Thymus (tissue), 11 donors: ENCODE measurements at regions not wholly inside any gene's neighbourhood (a gene's known extent, or its start where the extent isn't known, plus 50 kb on each side); places are given as distances from the start of the nearest gene placed in this dataset.

Experiments used
- DNase-seq, 9 donors: peaks; one replicate each; pipeline ENCODE4 v3.0.0-alpha.2; 2013; ENCODE audit warnings: low spot score in 9 of 9, low read depth in 6 of 9, missing footprints in 1 of 9
- H3K27ac ChIP-seq, 2 donors: one replicate each; pipeline ENCODE4 v1.5.1; 2013; ENCODE audit warnings: control low read depth in 1 of 2, low read depth in 1 of 2, low read length in 1 of 2, mild to moderate bottlenecking in 1 of 2, moderate library complexity in 1 of 2
- H3K27me3 ChIP-seq, 2 donors: one replicate each; pipeline ENCODE4 v1.5.1; 2013; ENCODE audit warnings: low read length in 1 of 2; ENCODE audit not compliant: control insufficient read depth in 2 of 2, insufficient read depth in 1 of 2
- H3K36me3 ChIP-seq, 2 donors: one replicate each; pipeline ENCODE4 v1.5.1; 2013; ENCODE audit warnings: low read length in 1 of 2, mild to moderate bottlenecking in 1 of 2, moderate library complexity in 1 of 2; ENCODE audit not compliant: control insufficient read depth in 2 of 2, insufficient read depth in 2 of 2
- H3K4me1 ChIP-seq, 2 donors: one replicate each; pipeline ENCODE4 v1.5.1; 2013; ENCODE audit warnings: low read length in 2 of 2; ENCODE audit not compliant: control insufficient read depth in 2 of 2, insufficient read depth in 2 of 2
- H3K4me3 ChIP-seq, 2 donors: one replicate each; pipeline ENCODE4 v1.5.1; 2013; ENCODE audit warnings: low read length in 2 of 2, control low read depth in 1 of 2, mild to moderate bottlenecking in 1 of 2
- H3K9me3 ChIP-seq, 2 donors: one replicate each; pipeline ENCODE4 v1.5.1; 2013; ENCODE audit warnings: low read length in 1 of 2, mild to moderate bottlenecking in 1 of 2; ENCODE audit not compliant: control insufficient read depth in 2 of 2, insufficient read depth in 1 of 2
- WGBS: extraction: QIAGEN DNeasy Blood & Tissue Kit; methylation state at CpG from one replicate; pipeline ENCODE4 v1.1.7; 2013; 5-methylcytosine and 5-hydroxymethylcytosine counted together
- donor health status: healthy.

DNA sequence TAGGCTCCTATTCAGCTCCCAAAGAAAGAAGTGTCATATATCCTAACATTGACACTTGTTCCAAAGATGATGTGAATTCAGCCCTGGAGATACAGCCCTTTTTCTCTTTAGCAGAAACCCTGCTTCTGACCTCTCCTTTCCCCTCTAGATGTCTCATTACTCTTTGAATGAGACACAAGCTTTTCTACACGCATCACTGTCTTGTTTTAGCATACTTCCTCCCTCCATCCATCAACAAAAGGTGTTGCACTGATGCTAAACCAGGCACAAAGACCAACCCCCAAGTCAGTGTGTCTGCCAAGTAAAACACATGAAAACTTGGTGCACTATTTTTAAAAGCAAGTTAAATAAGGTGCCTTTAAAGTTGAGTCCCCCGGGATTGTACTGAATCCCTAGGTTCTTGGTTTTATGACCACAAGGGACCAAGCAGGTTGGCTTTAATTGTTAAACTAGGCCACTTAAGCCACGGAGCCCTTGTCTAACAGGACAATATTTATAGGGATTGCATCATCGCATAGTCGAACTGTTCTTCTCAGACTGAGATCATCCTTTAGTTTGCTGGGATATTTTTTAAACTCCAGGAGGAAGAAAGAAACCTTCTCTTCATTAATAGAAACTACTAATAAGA lies 101.0 kb upstream of the GUCA2B start:
- H3K27ac ChIP-seq: no peak overlapping the region
- WGBS: 83% methylated on average over 5 of the region's 5 CpGs
- no peaks in the 10 kb centered on the region for H3K9me3 ChIP-seq
- peaks cover 0 to 6% of the 10 kb centered on the region in 2 donors for H3K27me3 ChIP-seq
- no peak for DNase-seq
- H3K36me3 ChIP-seq: no peaks in the 10 kb centered on the region
- no peak overlapping the region for H3K4me3 ChIP-seq
- H3K4me1 ChIP-seq: no peaks in the 10 kb centered on the region

DNA sequence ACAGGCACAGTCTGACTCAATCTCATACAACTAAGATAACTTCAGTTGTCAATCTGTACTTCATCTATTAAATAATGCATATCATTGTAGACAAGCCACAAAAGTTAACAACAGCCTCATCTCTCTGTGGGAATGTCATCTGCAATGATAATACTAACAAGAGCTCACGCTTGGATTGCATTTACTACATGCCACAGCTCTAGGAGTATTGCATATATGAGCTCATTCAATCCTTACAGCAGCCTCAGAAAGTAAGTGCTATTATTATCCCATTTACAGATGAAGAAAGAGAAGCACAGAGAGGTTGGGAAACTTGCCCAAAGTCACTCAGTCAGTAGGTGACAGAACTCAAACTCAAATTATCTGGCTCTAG lies 105.7 kb upstream of the GUCA2B start:
- H3K36me3 ChIP-seq: no peaks in the 10 kb centered on the region
- no peak overlapping the region for H3K27ac ChIP-seq
- 89% methylated on average over 1 of the region's 1 CpG for WGBS

DNA sequence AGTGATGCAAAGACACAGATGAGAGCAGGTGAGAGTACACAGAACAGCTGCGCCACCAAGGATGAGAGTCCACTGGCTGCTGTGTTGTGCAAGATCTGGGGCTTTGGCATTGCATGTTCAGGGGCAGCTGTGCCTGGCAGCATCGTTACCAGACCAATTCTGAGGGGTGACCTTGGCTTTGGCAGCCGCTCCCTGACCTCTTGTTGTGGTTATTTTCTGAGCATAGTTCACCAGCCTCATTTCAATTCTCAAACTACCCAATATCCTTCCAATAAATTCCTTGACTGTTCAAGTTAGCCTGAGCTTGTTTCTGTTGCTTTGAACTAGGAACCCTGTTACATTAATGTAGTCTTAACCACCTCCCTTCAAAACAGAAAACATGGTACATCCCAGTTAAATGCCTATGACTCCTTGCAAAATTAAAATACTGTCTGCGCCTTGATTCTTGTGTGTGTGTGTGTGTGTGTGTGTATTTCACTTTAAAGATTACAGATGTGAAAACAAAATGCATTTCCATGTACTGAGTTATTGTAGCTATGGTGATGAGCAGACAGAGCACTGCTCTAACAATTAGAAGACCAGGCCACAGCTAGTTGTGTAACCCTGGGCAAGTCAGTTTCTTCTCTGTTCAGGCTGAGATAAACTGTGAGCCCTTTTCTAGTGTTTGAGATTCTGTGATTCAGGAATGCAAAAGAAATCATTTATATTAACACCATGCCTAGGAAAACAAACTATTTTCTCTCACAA lies 106.3 kb upstream of the GUCA2B start:
- no peaks in the 10 kb centered on the region for H3K9me3 ChIP-seq
- peaks cover 0 to 6% of the 10 kb centered on the region in 2 donors for H3K27me3 ChIP-seq
- 98% methylated on average over 4 of the region's 4 CpGs for WGBS
- DNase-seq: no peak
- no peak overlapping the region for H3K27ac ChIP-seq
- H3K4me3 ChIP-seq: no peak overlapping the region
- no peaks in the 10 kb centered on the region for H3K36me3 ChIP-seq
- no peaks in the 10 kb centered on the region for H3K4me1 ChIP-seq

More for the DNA sequence above, 105.7 kb upstream of the GUCA2B start:
- Histone ChIP-seq H3K4me3 (no peak overlapping the region), H3K27me3 (peaks cover 0 to 6% of the 10 kb centered on the region in 2 donors), H3K4me1 (no peaks in the 10 kb centered on the region), H3K9me3 (no peaks in the 10 kb centered on the region)
- DNase-seq: no peak

DNA sequence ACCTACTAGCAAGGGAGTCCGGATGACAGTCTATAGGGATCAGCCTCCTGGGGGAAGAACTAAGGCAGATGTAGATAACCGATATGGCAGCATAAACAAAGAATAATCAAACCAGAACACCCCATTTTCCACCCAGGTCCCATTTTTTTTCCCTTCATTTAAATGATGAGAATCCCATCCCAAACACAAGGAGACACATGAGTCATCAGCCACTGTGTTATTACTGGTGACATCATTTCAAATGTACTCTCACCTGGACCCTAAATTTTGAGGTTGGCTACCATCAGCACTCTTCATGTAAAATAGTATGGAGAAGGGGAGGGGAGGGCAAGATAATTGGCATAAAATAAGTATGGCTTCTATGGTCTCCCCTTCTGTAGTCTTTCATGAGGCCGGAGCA lies 108.9 kb upstream of the GUCA2B start:
- no peak overlapping the region for H3K27ac ChIP-seq
- no peaks in the 10 kb centered on the region for H3K4me1 ChIP-seq
- no peaks in the 10 kb centered on the region for H3K9me3 ChIP-seq
- no peak overlapping the region for H3K4me3 ChIP-seq
- H3K36me3 ChIP-seq: no peaks in the 10 kb centered on the region
- DNase-seq: no peak
- H3K27me3 ChIP-seq: peaks cover 0 to 3% of the 10 kb centered on the region in 2 donors
- WGBS: over 99% methylated on average over 3 of the region's 3 CpGs

DNA sequence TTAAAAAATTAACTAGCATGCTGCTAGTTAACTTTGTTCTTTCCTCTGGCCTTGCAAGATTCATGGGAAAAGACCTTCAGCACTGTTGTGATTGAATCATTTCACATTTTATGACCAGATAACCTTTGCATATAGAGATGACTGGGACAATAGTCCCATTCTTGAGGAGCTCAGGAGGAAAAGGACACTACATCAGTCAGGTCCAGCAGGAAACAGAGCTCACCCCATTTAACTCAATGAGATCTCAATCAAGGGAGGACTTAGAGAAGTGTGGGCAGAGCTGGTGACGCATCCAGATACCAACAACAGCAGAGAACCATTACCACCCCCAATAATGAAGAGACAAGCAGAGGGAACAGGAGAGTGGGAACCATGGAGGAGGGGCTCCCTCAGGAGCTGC lies 109.4 kb upstream of the GUCA2B start:
- Histone ChIP-seq H3K27ac (no peak overlapping the region), H3K36me3 (no peaks in the 10 kb centered on the region), H3K9me3 (no peaks in the 10 kb centered on the region), H3K4me3 (no peak overlapping the region), H3K4me1 (no peaks in the 10 kb centered on the region), H3K27me3 (peaks cover 0 to 3% of the 10 kb centered on the region in 2 donors)
- WGBS: 98% methylated on average over 1 of the region's 1 CpG
- no peak for DNase-seq

DNA sequence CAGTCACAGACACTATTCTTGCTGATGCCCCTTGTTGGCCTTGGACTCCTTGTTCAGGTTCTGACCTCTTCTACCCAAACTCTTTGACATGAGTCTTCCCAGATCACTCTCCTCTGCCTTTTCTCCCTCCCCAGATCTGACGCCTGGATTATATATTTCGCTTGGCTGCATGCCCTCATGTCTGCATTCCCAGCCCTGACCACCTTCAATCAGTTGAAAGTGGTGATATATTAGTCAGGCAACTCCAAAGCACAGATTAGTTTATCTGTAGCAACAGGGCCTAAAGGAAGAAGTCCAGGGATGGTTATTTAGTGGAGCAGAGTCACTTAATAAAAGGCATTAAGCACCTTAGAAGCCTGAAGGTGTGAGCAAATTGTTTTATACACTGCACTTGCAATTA lies 110.0 kb upstream of the GUCA2B start:
- Histone ChIP-seq H3K27me3 (peaks cover 0 to 3% of the 10 kb centered on the region in 2 donors), H3K27ac (no peak overlapping the region), H3K4me3 (no peak overlapping the region), H3K9me3 (no peaks in the 10 kb centered on the region), H3K4me1 (no peaks in the 10 kb centered on the region), H3K36me3 (no peaks in the 10 kb centered on the region)
- 98% methylated on average over 2 of the region's 2 CpGs for WGBS
- no peak for DNase-seq

DNA sequence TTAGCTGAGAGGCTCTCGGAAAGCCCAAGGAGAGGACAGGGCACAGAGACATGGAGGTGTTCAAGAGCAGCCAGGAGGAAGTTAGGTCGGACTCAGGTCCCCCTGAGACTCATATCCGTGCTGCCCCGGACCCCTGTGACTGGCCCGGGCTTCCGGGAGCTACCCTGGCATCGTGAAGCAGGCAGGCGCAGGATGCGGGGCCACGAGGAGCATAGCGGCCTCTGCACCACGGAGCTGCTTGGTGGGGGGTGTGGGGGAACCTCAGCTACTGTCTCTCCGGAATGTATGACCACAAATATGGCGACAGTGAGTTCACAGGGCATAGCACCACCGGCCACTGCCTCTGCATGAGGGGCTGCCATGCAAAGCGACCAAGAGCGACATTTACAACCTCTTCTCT lies 112.2 kb upstream of the GUCA2B start:
- H3K9me3 ChIP-seq: no peaks in the 10 kb centered on the region
- WGBS: 94% methylated on average over 17 of the region's 17 CpGs
- H3K27ac ChIP-seq: no peak overlapping the region
- peaks cover 0 to 5% of the 10 kb centered on the region in 2 donors for H3K4me1 ChIP-seq
- no peak for DNase-seq
- no peak overlapping the region for H3K4me3 ChIP-seq
- no peaks in the 10 kb centered on the region for H3K36me3 ChIP-seq
- peaks cover 0 to 3% of the 10 kb centered on the region in 2 donors for H3K27me3 ChIP-seq

DNA sequence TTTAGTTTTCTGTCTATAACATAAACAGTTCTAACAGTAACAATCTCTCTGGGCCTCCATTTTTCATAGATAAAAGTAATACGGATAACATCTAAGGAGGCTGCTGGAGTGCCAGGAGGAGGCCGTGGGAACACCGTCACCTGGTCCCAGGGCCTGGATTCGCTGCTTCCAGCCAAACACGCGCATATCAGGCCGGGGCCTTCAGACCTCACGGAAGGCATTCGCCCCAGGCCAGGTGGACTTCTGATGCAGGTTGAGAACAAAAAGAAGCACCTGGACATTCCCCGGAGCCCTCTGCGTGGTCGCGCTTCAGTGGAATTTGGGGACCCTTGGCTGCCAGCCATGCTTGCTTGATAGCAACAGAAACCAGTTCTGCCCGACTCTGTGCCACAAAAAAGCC lies 113.1 kb upstream of the GUCA2B start:
- WGBS: 96% methylated on average over 14 of the region's 14 CpGs
- DNase-seq: no peak

DNA sequence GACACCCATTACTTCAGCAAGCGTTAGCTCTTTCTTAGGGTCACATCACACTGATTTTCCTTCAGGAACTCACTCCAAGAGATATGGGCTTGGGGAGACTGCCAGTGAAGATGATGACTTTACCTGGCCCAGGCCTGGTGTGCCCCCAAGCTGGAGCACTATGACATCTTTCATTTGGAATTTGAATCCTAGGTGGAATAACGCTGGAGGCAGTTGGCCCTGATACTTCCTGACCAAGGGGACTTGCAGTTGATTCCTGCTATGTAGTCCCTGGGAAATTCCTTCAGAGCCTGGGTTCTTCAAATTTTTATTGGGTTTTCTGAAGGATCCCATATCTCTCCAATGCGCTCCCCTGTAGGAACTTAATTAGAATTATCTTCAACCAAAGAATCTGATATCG lies 114.9 kb upstream of the GUCA2B start:
- Histone ChIP-seq H3K36me3 (no peaks in the 10 kb centered on the region), H3K4me1 (peaks cover 4 to 13% of the 10 kb centered on the region in 2 donors), H3K9me3 (no peaks in the 10 kb centered on the region), H3K4me3 (no peak overlapping the region), H3K27me3 (peaks cover 0 to 3% of the 10 kb centered on the region in 2 donors), H3K27ac (no peak overlapping the region)
- WGBS: over 99% methylated on average over 4 of the region's 4 CpGs
- DNase-seq: no peak

More for the DNA sequence above, 113.1 kb upstream of the GUCA2B start:
- no peaks in the 10 kb centered on the region for H3K36me3 ChIP-seq
- no peak overlapping the region for H3K4me3 ChIP-seq
- peaks cover 0 to 6% of the 10 kb centered on the region in 2 donors for H3K4me1 ChIP-seq
- H3K27me3 ChIP-seq: peaks cover 1 to 3% of the 10 kb centered on the region in 2 donors
- H3K27ac ChIP-seq: no peak overlapping the region
- H3K9me3 ChIP-seq: no peaks in the 10 kb centered on the region
